GM21529 (cell line): ENCODE measurements at regions not wholly inside any gene's neighbourhood (a gene's known extent, or its start where the extent isn't known, plus 50 kb on each side); places are given as distances from the start of the nearest gene placed in this dataset.

Experiments
- ATAC-seq: cut with Tn5 transposase; IDR thresholded peaks from one replicate; pipeline ENCODE4 v1.9.1; 2021; ENCODE audit not compliant: unreplicated experiment

GRCh38 chr14:97757491-97757890, 960.3 kb downstream of the VRK1 start:
- no peak for ATAC-seq

GRCh38 chr14:97760050-97760449, 962.9 kb downstream of the VRK1 start:
- no peak for ATAC-seq

DNA sequence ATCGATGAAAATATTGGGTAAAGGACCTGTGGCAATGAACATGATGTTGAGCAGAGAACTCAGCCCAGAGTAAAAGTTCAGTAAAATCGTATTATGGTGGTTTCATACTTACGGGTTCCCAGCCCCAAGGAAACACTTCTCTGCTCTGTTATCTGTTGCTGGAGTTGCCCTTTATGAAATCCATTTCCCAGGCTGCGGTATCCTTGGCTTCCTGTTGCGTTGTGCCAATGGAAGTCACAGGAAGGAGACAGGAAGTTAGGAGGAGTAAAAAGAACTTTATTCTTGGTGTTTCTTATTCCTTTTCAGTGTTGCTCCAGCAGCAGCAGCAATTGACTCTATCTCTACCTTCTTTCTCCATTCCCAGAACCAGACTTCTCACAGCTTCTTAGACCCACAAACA, 965.2 kb downstream of the VRK1 start:
- no peak for ATAC-seq

DNA sequence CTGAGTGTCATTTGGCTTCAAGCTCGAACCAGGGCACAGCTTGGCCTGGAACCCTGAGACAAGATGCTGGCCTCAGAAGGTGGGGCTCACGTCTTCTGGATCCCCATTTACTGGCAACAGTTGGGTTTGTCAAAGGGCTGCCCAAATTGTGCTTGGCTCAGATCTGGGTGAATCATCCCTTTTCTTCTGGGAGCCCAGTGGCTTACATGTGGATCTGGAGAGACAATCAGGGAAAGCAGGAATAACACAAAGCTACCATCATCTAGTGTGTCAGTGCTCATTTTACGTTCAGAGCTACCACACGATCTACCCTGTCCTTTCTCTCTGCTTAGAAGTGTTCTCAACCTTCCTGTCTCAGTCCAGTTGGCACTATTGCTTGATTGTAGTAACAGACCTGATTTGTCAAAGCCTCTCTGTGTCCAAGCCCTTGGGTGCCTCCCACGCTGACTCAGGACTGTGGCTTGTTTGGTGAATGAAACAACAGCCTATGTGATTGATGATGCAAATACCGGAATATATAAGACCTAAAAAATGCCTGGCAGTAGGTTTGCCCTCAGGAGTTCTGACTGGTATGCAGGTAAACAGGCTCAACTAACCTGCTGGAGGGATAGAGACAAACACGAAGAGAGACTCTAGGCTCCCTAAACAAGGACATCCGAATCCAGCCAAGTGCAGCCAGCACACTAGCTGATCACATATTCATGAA, 974.3 kb downstream of the VRK1 start:
- ATAC-seq = no peak

DNA sequence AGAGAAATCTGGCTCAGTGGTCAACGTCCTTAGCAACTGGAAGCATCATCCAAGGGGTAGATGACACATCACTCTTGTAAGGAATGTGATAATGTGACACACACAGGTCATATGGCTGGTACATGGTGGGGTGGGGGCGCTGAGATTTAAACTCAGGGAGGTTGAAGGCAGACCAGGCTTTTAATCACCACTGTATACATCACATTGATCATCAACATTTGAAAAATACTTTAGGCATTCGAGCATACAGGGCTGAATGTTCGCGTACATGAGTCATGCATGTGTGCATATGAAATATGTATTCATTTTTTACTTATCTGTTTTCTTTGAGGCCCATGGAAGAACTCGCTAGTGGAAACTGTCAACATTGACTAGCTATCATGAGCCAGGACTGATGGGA, 976.4 kb downstream of the VRK1 start:
- no peak for ATAC-seq

DNA sequence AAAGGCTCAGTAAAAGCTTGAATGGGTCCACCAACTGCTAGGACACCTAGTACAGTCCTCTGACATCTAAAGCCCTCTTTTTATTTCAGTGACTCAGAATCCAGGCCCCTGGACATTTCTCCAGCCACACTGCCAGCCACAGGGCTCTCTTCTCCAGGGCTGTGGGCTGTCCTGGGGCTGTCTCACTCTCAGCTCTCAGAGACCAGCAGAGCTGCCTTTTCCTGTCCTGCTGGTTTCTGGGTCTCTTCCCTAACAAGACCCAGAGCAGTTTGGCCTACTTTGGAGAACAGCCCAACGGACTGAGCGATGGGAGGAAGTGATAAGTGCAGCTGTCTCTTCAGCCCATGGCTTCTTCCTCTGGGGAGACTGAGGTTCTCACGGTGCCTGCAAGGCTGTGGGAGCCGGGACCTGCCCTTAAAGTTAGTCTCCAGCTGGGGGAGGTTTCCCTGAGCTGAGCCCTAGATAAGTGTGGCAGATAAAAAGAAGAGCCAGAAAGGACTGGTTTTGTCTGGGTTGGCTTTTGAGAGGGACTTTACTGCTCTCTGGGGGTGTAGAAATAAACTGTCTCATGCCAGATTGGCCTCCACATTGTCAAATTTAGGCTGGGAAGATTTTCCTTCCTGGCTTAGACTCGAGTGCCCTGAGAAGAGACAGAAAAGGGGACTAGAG, 979.8 kb downstream of the VRK1 start:
- ATAC-seq = no peak

GRCh38 chr14:97777622-97778355, 980.6 kb downstream of the VRK1 start:
- ATAC-seq = no peak

DNA sequence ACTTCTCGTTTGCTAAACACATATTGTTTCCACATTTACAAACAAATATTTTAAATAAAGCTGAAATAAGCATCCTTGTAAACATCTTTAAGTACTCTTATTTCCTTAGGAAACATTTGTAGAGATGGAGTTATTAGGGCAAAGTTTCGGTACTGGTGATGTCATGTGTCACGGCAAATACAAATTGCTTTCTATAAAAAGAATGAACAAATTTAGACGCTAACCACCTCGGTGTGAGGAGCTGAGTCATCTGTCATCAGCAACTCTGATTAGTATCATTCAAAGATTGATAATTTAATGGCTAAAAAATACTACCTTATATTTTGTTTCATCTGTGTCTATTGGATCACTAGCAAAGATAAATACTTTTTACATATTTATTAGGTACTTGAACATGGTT, 982.0 kb downstream of the VRK1 start:
- no peak for ATAC-seq

GRCh38 chr14:97780804-97781203, 983.6 kb downstream of the VRK1 start:
- no peak for ATAC-seq

GRCh38 chr14:97781961-97782360, 984.8 kb downstream of the VRK1 start:
- ATAC-seq = no peak

- ATAC-seq = no peak
Measured at GRCh38 chr14:97782871-97783414, 985.8 kb downstream of the VRK1 start.

DNA sequence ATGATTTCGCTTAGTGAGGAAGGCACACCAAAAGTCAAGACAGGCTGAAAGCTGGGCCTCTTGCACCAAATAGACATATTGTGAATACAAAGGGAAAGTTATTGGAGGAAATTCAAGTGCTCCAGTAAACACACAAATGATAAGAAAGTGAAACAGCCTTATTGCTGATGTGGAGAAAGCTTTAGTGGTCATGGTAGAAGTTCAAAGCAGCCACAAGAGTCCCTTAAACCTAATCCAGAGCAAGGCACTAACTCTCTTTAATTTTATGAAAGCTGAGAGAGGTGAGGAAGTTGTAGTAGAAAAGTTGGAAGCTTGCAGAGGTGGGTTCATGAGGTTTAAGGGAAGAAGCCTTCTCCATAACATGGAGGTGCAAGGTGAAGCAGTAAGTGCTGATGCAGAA, 988.3 kb downstream of the VRK1 start:
- no peak for ATAC-seq

- ATAC-seq = no peak
Measured at GRCh38 chr14:97788364-97788763, 991.2 kb downstream of the VRK1 start.

- ATAC-seq = no peak
Measured at GRCh38 chr14:97788846-97789526, 991.8 kb downstream of the VRK1 start.

DNA sequence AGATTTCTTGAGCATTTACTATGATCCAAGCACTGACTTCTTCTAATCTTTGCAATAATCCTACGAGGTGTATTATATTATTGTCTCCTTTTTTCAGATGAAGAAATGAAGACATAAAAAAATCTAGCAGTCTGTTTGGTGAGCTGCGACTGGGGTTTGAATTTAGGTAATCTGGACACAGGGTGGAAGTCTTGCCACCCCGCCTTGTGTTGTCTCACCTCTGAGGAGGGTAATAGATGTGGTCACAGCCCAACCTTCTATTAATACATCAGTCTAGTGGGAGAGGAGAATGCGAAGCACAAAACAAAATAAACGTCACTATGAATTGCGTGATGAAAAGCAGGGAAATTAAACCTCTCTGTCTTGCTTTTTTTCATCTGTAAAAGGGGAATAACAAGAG, 993.9 kb downstream of the VRK1 start:
- no peak for ATAC-seq

- no peak for ATAC-seq
Measured at GRCh38 chr14:97791906-97792305, 994.7 kb downstream of the VRK1 start.

GRCh38 chr14:97796511-97796910, 999.3 kb downstream of the VRK1 start:
- no peak for ATAC-seq

DNA sequence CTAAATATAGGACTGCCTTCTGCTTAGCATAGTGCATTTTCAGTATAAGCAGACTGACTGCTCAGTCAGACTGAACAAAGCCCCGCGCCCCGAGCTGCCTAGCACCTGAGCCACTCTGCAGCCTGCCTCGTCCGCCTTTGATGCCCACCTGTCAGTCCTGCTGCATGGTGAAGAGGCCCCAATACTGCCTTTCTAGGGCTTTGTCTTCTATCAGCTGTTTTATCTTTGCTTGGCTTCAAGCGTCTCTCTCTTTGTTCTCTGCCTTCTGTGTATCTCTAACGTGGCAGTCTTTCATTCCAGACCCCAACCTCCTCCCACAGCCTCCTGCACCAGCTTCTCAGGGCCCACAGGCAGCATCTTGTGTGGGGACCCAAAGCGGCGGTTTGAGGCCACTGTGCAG, 1001.0 kb downstream of the VRK1 start:
- no peak for ATAC-seq

GRCh38 chr14:97802430-97803373, 1005.5 kb downstream of the VRK1 start:
- no peak for ATAC-seq

DNA sequence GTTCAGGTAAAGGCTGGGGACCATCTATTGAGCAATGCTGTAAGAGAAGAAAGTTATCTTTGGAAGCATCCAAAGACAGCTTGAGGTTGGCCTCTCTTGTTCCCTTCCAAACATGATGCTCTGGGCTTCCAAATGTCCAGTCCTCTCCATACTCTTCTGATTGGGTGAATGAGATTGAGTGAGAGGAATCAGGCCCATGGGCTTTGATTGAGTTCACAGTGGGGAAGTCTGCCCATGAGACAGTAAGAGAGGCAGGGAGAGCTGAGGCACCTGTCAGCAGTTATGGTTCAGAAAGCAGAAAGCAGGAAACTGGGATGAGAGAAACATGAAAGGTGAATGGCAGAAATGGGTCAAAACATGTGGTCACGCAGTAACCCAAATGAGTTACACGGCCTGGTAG, 1006.9 kb downstream of the VRK1 start:
- no peak for ATAC-seq
